ENCODE measurements at regions not wholly inside any gene's neighbourhood (a gene's known extent, or its start where the extent isn't known, plus 50 kb on each side); places are given as distances from the start of the nearest gene placed in this dataset.

- DNase-seq (ENCODE audit: low read depth in 1 of 2, low spot score in 2 of 2) (no peak), FAIRE-seq (no peak)
- ChIA-PET CTCF (ENCODE audit: partially characterized antibody) (interaction anchor here (0.6 to 1.4 kb wide), 4 partner anchors 11 to 144 kb away, joined by 3 to 4 read pairs (median 4); no protein-coding TSS in a partner anchor), POLR2A (ENCODE audit: partially characterized antibody) (no interaction called here)
- H2BK15ac ChIP-seq (ENCODE audit: low read length): no peak overlapping the region
- H4K91ac ChIP-seq (replicated peaks; ENCODE audit: insufficient read length, low read length): no peak overlapping the region
- no peaks in the 10 kb centered on the region for H3K9me3 ChIP-seq (ENCODE audit: insufficient read depth in 2 of 2, low read depth in 1 of 2, low read length in 1 of 2)
- H3K27me3 ChIP-seq (replicated peaks in 1 of 4; ENCODE audit: control insufficient read depth in 3 of 4, extremely low read depth in 1 of 4, insufficient read depth in 3 of 4, low read length in 3 of 4): no peaks in the 10 kb centered on the region; a peak in 1 of 7 replicates
- no peaks in the 10 kb centered on the region for H3K23me2 ChIP-seq (ENCODE audit: low read depth, low read length)
- H3K79me1 ChIP-seq (ENCODE audit: low read depth, low read length): no peaks in the 10 kb centered on the region
- no peak for TF ChIP-seq SUZ12 (IDR thresholded peaks at IDR 0.05; ENCODE audit: low read length)
- no peak for TF ChIP-seq TAF7 (optimal IDR thresholded peaks at IDR 0.05; ENCODE audit: borderline replicate concordance, low read depth, low read length)
- no peak for TF ChIP-seq SP2 (IDR thresholded peaks at IDR 0.05; ENCODE audit: low read length)
- TF ChIP-seq, protein P1, sequence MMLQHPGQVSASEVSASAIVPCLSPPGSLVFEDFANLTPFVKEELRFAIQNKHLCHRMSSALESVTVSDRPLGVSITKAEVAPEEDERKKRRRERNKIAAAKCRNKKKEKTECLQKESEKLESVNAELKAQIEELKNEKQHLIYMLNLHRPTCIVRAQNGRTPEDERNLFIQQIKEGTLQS (IDR thresholded peaks at IDR 0.05; ENCODE audit: insufficient read depth, low read depth, low read length): no peak
- no peak for TF ChIP-seq FOSL1 (IDR thresholded peaks at IDR 0.05; ENCODE audit: insufficient read depth, low read depth, low read length)
- no peak for TF ChIP-seq SRF (IDR thresholded peaks at IDR 0.05; ENCODE audit: low read depth, low read length)
- no peak for TF ChIP-seq CHD2 (IDR thresholded peaks at IDR 0.05; ENCODE audit: low read length)
- TF ChIP-seq, protein P2, sequence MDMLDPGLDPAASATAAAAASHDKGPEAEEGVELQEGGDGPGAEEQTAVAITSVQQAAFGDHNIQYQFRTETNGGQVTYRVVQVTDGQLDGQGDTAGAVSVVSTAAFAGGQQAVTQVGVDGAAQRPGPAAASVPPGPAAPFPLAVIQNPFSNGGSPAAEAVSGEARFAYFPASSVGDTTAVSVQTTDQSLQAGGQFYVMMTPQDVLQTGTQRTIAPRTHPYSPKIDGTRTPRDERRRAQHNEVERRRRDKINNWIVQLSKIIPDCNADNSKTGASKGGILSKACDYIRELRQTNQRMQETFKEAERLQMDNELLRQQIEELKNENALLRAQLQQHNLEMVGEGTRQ (IDR thresholded peaks at IDR 0.05; ENCODE audit: low read length): no peak
- TF ChIP-seq RFX5 (IDR thresholded peaks at IDR 0.05; ENCODE audit: borderline replicate concordance, low read depth, low read length): no peak
- no peak for TF ChIP-seq HDAC6 (IDR thresholded peaks at IDR 0.05; ENCODE audit: low read depth, low read length)
- TF ChIP-seq CHD1 (IDR thresholded peaks at IDR 0.05; ENCODE audit: low read depth, low read length): no peak
- TF ChIP-seq YY1 (IDR thresholded peaks at IDR 0.05; ENCODE audit: low read depth, low read length): no peak
- TF ChIP-seq SAP30 (IDR thresholded peaks at IDR 0.05; ENCODE audit: insufficient read depth, insufficient replicate concordance, low read length): no peak
- H3K36me3 ChIP-seq (ENCODE audit: control insufficient read depth in 2 of 4, insufficient read depth in 4 of 4, low read length in 3 of 4): no peaks in the 10 kb centered on the region
- H2BK5ac ChIP-seq (ENCODE audit: low read depth, low read length): no peak overlapping the region
- H3K14ac ChIP-seq (ENCODE audit: insufficient read length): no peak overlapping the region
- H2BK120ac ChIP-seq (replicated peaks; ENCODE audit: low read depth, low read length): no peak overlapping the region
- no peak overlapping the region for H2AFZ ChIP-seq (ENCODE audit: low read length)
- no peak overlapping the region for H2BK20ac ChIP-seq (ENCODE audit: low read length)
- 90% methylated on average over 4 of the region's 4 CpGs; no CpG with 5 or more reads in 1 of the 2 experiments for WGBS, 2 experiments (ENCODE audit: extremely low coverage in 1 of 2, insufficient coverage in 1 of 2, insufficient read length in 1 of 2, insufficient replicate concordance in 2 of 2, low coverage in 1 of 2, low lambda C conversion rate in 2 of 2, missing lambda C conversion rate in 1 of 2)
- H3K79me2 ChIP-seq (ENCODE audit: control insufficient read depth in 1 of 2, insufficient read depth in 2 of 2, low read length in 2 of 2): no peaks in the 10 kb centered on the region
- H3K18ac ChIP-seq (ENCODE audit: extremely low read depth, low read length): no peak overlapping the region
- no peak overlapping the region for H3K27ac ChIP-seq (ENCODE audit: low read depth, low read length)
- no peak overlapping the region for H4K8ac ChIP-seq (ENCODE audit: extremely low read depth, insufficient read depth, low read length)
- no peak overlapping the region for H2AK5ac ChIP-seq (ENCODE audit: low read depth, low read length)
- no peak overlapping the region for H3K23ac ChIP-seq (ENCODE audit: insufficient read length)
- H4K20me1 ChIP-seq (replicated peaks in 1 of 2; ENCODE audit: control insufficient read depth in 1 of 2, insufficient read depth in 2 of 2, low read length in 2 of 2): no peaks in the 10 kb centered on the region
- no peak overlapping the region for H4K5ac ChIP-seq (ENCODE audit: insufficient read length, low read depth, low read length)
- peaks cover 0 to 4% (median under 1%) of the 10 kb centered on the region in 4 experiments; a peak in 4 of 7 replicates for H3K4me1 ChIP-seq (replicated peaks in 1 of 4; ENCODE audit: control insufficient read depth in 3 of 4, insufficient read depth in 4 of 4, low read length in 3 of 4)
- no peak overlapping the region for H3K4me3 ChIP-seq (ENCODE audit: extremely low read depth in 1 of 4, insufficient read depth in 2 of 4, low read depth in 3 of 4, low read length in 4 of 4)
- no peak overlapping the region for H3K9ac ChIP-seq (replicated peaks in 1 of 4; ENCODE audit: extremely low read depth in 1 of 4, low read depth in 3 of 4, low read length in 3 of 4)
- no peak overlapping the region for H3K4me2 ChIP-seq (ENCODE audit: insufficient read depth in 1 of 2, low read depth in 2 of 2, low read length in 2 of 2)
- H2BK12ac ChIP-seq (ENCODE audit: low read depth, low read length): no peak overlapping the region
- H3K56ac ChIP-seq (replicated peaks; ENCODE audit: insufficient read length, low read depth, low read length): no peak overlapping the region
- no peak overlapping the region for H3K4ac ChIP-seq (replicated peaks; ENCODE audit: insufficient read length, low read depth, low read length)
Measured at GRCh38 chr11:92484570-92484969, 260.0 kb downstream of the FAT3 start.
